ENCODE measurements at regions not wholly inside any gene's neighbourhood (a gene's known extent, or its start where the extent isn't known, plus 50 kb on each side); places are given as distances from the start of the nearest gene placed in this dataset.

DNA sequence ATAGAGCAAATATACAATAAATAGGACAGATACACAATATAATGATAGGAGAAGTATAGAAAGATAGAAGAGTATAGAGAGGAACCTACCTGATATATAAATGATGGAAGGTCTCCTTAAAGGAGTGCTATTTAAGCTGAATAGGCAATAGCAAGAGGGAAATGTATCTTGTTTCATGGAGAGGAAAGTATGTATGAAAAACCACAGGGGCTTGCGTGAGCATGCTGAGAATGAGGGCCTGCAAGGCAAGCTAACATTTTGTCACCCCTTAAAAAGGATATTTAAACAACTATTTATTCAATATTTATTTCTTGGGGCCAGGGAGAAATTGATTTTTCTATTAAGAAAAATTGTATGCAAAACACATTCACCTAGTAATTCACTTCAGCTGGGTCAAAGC, 150.9 kb upstream of the ZRANB2 start:
- Mint-ChIP-seq H3K4me3 (no peak overlapping the region), H3K27me3 (ENCODE audit: insufficient read depth) (no peaks in the 10 kb centered on the region; the same call in 1 of the 2 replicates), H3K27ac (no peak overlapping the region)

GRCh38 chr1:71228742-71229365, 148.0 kb upstream of the ZRANB2 start:
- H3K4me1 Mint-ChIP-seq (ENCODE audit: low read depth) = no peaks in the 10 kb centered on the region
- no peak for DNase-seq
- no peak overlapping the region for H3K27ac Mint-ChIP-seq
- no peak for TF ChIP-seq CTCF (IDR thresholded peaks at IDR 0.05)
- no peaks in the 10 kb centered on the region for H3K9me3 Mint-ChIP-seq
- H3K4me3 Mint-ChIP-seq = no peak overlapping the region
- H3K36me3 Mint-ChIP-seq (ENCODE audit: low read depth) = no peaks in the 10 kb centered on the region
- H3K27me3 Mint-ChIP-seq (ENCODE audit: insufficient read depth) = no peaks in the 10 kb centered on the region

More for the DNA sequence above, 150.9 kb upstream of the ZRANB2 start:
- no peak for TF ChIP-seq CTCF (IDR thresholded peaks at IDR 0.05)
- H3K36me3 Mint-ChIP-seq (ENCODE audit: low read depth) = no peaks in the 10 kb centered on the region
- no peak for DNase-seq
- H3K4me1 Mint-ChIP-seq (ENCODE audit: low read depth) = no peaks in the 10 kb centered on the region
- no peaks in the 10 kb centered on the region for H3K9me3 Mint-ChIP-seq

DNA sequence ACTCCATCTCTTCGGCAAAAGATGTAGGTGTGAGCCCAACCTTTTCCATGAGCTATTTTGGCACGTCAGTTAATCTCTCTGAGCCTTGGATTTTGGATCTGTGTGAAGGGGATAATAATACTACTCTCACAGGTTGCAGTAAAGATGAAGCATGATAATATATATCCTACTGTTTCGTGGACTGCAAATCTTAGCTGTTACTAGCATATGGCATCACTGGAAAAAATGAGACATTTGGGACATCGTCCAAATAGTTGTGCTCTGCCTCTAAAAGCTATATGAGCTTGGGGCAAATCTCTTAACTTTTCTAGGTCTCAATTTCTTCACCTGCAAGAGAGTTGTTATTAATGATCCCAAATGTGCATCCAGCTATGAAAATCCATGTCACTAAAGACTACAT, 147.4 kb upstream of the ZRANB2 start:
- H3K36me3 Mint-ChIP-seq (ENCODE audit: low read depth) = no peaks in the 10 kb centered on the region
- no peak for DNase-seq
- H3K27me3 Mint-ChIP-seq (ENCODE audit: insufficient read depth) = no peaks in the 10 kb centered on the region
- TF ChIP-seq CTCF (IDR thresholded peaks at IDR 0.05) = no peak
- H3K4me1 Mint-ChIP-seq (ENCODE audit: low read depth) = no peaks in the 10 kb centered on the region
- no peak overlapping the region for H3K27ac Mint-ChIP-seq
- H3K4me3 Mint-ChIP-seq = no peak overlapping the region
- no peaks in the 10 kb centered on the region for H3K9me3 Mint-ChIP-seq

DNA sequence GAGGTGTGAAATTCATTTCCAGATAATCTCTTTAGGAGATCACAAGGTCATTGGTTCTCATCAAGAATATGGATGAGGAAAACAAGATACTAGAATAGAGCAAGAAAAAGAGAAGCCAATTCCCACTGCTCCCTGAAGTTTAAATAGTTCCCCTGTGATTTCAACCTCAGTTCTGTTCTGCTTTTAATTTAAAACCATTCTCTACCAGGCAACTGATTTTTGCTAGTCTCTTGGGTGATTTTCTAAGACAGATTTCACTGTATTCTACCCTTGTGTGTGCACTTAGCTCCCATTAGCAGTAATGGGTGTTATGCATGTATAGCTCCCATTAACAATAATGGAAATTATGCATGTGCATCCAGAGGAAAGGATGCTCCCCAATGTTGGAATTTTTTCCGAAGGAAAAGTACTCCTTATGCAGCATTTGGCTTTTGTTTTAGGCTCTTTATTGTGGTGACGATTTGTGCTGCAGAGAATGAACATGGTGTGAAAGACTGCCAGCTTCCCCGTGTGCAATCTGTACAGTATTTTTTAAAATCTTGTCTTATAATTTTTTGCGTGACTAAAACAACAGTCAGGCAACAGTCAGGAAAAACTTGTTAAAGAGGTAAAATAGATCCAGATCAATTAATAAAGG, 144.0 kb upstream of the ZRANB2 start:
- H3K27ac Mint-ChIP-seq = no peak overlapping the region
- no peak for TF ChIP-seq CTCF (IDR thresholded peaks at IDR 0.05)

GRCh38 chr1:71223641-71224340, 143.0 kb upstream of the ZRANB2 start:
- Mint-ChIP-seq H3K27me3 (ENCODE audit: insufficient read depth) (no peaks in the 10 kb centered on the region), H3K27ac (no peak overlapping the region), H3K4me3 (no peak overlapping the region), H3K36me3 (ENCODE audit: low read depth) (no peaks in the 10 kb centered on the region), H3K4me1 (ENCODE audit: low read depth) (no peaks in the 10 kb centered on the region), H3K9me3 (no peaks in the 10 kb centered on the region)
- no peak for DNase-seq
- TF ChIP-seq CTCF (IDR thresholded peaks at IDR 0.05) = no peak

More for the DNA sequence above, 144.0 kb upstream of the ZRANB2 start:
- Mint-ChIP-seq H3K4me1 (ENCODE audit: low read depth) (no peaks in the 10 kb centered on the region), H3K27me3 (ENCODE audit: insufficient read depth) (no peaks in the 10 kb centered on the region), H3K4me3 (no peak overlapping the region), H3K9me3 (no peaks in the 10 kb centered on the region), H3K36me3 (ENCODE audit: low read depth) (no peaks in the 10 kb centered on the region)
- no peak for DNase-seq
